HepG2 (cell line): ENCODE measurements at regions not wholly inside any gene's neighbourhood (a gene's known extent, or its start where the extent isn't known, plus 50 kb on each side); places are given as distances from the start of the nearest gene placed in this dataset.

Source experiments
- TCF12 ChIP-seq, 2 experiments: fragments of 450-650 bp in 1 of 2; sonication (generic) in 1 of 2; formaldehyde crosslinking in 1 of 2; IDR thresholded peaks; 2 replicates each; pipeline versions ENCODE4 v1.6.1 to v1.8.0; 2017 to 2022; ENCODE audit warnings: antibody characterized with exemption in 1 of 2, mild to moderate bottlenecking in 1 of 2, missing genetic modification reagents in 1 of 2, moderate library complexity in 1 of 2
- ZNF850 ChIP-seq: sonication (generic); formaldehyde crosslinking; conservative IDR thresholded peaks from 2 replicates; pipeline ENCODE4 v1.9.0; 2021; ENCODE audit warnings: mild to moderate bottlenecking, missing genetic modification reagents
- TF ChIP-seq, protein P1 (sequence below): sonication (generic); formaldehyde crosslinking; IDR thresholded peaks from 2 replicates; pipeline ENCODE4 v1.5.0; 2020; ENCODE audit warnings: mild to moderate bottlenecking, missing genetic modification reagents, moderate library complexity
- TF ChIP-seq, protein P2 (sequence below): sonication (generic); formaldehyde crosslinking; IDR thresholded peaks from 2 replicates; pipeline ENCODE4 v1.4.0; 2020; ENCODE audit warnings: missing genetic modification reagents

DNA sequence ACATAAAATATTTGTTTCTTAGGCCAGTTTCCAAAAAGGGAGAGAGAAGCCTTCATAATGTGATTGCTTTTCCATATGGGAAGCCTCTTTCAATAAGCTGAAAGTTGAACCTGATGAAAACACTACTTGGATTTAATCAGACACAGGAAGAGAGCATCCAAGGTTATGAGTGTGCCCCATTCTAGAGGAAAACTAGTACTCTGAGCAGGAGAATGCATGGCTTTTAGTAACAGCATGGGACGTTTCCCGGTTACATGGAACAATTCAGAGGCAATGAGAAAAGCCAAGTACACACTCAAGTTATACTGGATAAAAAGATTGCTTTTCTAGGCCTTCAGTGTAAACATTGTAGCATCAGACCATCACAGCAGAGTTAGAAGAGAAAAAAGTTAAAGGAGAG, 315.8 kb downstream of the ZNF516 start:
- TF ChIP-seq TCF12 (IDR thresholded peaks at IDR 0.05) (no peak), TCF12 (CRISPR knock-in tag; IDR thresholded peaks at IDR 0.05) (no peak), ZNF850 (no peak)
- TF ChIP-seq, protein P1, sequence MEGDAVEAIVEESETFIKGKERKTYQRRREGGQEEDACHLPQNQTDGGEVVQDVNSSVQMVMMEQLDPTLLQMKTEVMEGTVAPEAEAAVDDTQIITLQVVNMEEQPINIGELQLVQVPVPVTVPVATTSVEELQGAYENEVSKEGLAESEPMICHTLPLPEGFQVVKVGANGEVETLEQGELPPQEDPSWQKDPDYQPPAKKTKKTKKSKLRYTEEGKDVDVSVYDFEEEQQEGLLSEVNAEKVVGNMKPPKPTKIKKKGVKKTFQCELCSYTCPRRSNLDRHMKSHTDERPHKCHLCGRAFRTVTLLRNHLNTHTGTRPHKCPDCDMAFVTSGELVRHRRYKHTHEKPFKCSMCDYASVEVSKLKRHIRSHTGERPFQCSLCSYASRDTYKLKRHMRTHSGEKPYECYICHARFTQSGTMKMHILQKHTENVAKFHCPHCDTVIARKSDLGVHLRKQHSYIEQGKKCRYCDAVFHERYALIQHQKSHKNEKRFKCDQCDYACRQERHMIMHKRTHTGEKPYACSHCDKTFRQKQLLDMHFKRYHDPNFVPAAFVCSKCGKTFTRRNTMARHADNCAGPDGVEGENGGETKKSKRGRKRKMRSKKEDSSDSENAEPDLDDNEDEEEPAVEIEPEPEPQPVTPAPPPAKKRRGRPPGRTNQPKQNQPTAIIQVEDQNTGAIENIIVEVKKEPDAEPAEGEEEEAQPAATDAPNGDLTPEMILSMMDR (CRISPR knock-in tag): no peak
- TF ChIP-seq, protein P2, sequence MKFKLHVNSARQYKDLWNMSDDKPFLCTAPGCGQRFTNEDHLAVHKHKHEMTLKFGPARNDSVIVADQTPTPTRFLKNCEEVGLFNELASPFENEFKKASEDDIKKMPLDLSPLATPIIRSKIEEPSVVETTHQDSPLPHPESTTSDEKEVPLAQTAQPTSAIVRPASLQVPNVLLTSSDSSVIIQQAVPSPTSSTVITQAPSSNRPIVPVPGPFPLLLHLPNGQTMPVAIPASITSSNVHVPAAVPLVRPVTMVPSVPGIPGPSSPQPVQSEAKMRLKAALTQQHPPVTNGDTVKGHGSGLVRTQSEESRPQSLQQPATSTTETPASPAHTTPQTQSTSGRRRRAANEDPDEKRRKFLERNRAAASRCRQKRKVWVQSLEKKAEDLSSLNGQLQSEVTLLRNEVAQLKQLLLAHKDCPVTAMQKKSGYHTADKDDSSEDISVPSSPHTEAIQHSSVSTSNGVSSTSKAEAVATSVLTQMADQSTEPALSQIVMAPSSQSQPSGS (CRISPR knock-in tag): no peak
